Stimulated activated CD4-positive, alpha-beta T cell treated with anti-CD3 and anti-CD28 coated beads, Interleukin-12 subunit alpha, Interleukin-12 subunit beta, amount 100 ng/mL, for 24 hours (primary cell): ENCODE measurements at regions not wholly inside any gene's neighbourhood (a gene's known extent, or its start where the extent isn't known, plus 50 kb on each side); places are given as distances from the start of the nearest gene placed in this dataset.

Experiments used
- DNase-seq, 2 experiments: peaks; one replicate each; pipeline ENCODE4 v3.0.0-alpha.2; 2020; ENCODE audit warnings: low read depth in 2 of 2

- no peak for DNase-seq
These were observed 202.1 kb upstream of the NFE2L3 start for GRCh38 chr7:25949736-25950487.

- DNase-seq = peak; percentile 66 to 74
These were observed 201.2 kb upstream of the NFE2L3 start for GRCh38 chr7:25950488-25951413.

- DNase-seq = no peak
These were observed 200.4 kb upstream of the NFE2L3 start for GRCh38 chr7:25951414-25952260.

GRCh38 chr7:25952261-25953057 lies 199.5 kb upstream of the NFE2L3 start:
- DNase-seq = no peak

DNA sequence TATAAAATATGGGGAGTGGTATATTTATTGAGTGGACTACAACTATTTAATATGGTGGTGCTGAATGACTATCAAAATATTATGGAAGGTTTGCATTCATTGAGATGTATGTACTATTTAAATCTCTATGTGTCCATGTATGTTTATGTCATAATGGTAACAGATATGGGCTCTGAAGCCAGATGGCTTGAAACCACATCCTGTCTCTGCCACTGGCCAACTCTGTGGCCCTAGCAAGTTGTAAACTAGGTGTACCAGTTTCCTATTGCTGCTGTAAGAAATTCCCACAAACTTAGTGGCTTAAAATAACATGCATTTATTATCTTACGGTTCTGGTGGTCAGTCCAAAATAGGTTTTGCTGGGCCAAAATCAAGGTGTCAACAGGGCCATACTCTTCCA lies 198.1 kb upstream of the NFE2L3 start:
- DNase-seq = no peak

GRCh38 chr7:25954395-25954794 lies 197.6 kb upstream of the NFE2L3 start:
- DNase-seq = no peak

- DNase-seq = no peak
These were observed 192.7 kb upstream of the NFE2L3 start for GRCh38 chr7:25959168-25959734.

DNA sequence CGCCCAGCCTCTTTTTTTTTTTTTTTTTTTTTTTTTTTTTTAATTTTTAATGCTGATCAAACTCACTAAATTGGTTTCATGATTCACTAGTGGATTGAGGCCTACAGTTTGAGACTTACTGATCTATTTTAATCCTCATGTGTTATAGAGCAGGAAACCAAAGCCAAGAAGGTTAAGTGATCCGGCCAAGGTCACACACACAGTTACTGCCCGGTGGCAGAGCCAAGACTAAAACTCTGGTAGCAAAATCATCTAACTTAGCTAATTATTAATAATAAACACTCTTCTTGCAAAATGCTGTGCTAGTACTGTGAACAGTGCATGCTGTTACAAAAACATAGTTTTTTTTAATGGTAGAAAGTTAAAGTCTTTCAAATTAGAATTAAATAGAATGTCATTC lies 188.3 kb upstream of the NFE2L3 start:
- DNase-seq = no peak

GRCh38 chr7:25964483-25964991 lies 187.5 kb upstream of the NFE2L3 start:
- no peak for DNase-seq

DNA sequence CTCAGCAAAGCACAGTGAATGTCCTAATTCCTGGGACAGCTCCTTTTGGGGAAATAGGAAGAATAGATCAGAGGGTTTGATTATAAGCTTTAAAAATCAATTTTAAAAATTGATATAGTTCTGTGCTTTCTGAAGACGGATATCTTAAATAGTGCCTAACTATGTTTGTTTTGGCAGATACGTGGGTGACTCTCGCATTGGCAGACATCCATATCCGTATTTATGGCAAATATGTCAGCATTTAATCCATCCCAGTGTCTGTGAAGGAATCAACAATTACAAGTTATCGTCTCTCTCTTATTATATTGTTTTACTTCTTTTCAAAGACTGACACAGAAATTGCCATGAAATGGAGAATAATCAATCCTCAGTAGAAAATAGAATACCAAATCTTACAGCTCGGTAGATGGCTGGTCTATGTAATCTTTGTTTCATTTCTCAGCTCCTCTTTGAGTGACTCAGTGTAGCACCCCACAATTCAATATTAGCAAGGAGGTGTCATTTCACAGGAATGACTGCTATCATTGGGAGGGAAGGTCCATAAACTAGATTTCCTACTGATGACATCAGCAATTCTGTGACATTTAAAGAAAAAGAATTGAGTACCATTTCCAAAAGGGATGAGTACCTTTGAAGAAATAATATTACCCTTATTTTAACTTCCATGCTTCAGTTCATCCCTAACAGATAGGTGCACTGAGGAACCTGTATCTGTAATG lies 186.4 kb upstream of the NFE2L3 start:
- no peak for DNase-seq

DNA sequence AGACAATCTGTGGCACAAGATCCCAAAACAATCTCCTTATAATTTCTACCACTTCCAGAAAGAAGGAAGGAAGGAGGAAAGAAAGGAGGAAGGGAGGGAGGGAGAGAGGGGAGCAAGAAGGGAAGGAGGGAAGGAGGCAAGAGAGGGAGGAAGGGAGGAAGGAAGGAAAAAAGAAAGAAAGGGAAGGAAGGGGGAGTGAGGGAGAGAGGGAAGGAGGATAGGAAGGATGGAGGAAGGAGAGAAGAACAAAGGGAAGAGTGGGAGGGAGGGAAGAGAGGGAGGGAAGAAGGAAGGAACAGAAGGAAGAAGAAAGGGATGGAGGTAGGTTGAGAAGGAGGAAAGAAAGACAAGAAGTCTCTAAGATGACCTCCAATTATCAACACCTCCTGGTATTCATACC lies 185.5 kb upstream of the NFE2L3 start:
- DNase-seq = no peak

DNA sequence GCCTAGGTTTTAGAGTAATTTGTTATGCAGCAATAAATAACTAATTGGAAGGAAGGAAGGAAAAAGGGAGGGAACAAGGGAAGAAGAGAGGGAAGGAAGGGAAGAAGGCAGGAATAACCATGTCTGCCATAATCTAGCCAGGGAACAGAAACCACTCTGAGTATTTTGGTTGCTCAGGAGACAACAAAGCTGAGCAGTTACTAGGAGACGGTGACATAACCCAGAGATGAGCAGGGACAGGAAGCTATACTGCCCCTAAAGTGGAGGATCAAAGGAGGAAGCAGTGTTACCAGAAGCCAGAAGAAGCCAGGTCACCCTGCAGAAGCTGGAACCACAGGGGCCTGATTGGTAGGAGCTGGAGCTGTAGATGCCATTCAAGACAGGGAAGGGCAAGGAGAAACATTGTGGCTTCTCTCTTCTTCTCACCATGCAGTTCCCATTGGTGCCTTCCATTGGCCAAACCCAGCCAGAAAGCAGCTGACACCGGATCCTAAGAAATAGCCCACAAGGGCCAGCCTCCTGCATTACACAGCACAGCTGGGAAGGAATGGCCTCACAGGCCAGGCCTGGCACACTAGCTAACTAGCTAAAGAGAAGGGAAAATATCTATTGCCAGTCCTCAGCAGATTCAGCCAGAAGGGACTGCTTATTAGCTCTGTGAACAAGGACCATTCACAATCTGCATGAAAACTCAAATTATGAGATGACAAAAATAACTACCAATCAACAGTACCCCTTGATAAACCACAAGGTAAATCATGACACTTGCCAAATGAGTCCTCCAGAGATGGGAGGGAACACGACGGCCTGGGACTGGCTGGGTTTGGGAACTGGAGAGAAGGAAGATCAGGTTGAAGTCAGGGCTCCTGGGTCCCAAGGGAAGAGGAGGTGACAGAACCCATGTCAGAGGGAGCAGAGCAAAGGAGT lies 184.5 kb upstream of the NFE2L3 start:
- DNase-seq = no peak

- peak in 1 of 2 experiments; percentile 48 for DNase-seq
These were observed 183.6 kb upstream of the NFE2L3 start for GRCh38 chr7:25968205-25968993.

GRCh38 chr7:25970356-25970755 lies 181.6 kb upstream of the NFE2L3 start:
- no peak for DNase-seq

DNA sequence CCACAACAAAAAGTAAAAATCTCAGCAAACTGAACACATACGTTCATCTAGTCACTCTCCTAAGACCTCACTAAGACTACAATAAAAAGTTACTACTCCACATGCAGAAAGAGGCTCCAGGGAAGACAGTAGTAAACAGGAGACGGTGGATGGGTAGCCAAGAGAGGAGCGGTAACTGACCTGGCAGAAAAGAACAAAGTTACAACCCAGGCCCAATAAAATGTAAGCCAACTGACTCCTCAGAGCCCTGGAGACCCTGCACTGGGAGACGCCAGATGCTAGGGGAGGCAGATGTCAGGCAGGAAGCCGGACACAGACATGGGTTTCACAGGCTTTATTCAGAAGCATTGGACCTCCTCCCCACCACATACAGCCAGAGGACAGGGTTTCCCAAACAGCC lies 181.1 kb upstream of the NFE2L3 start:
- no peak for DNase-seq

- DNase-seq = no peak
These were observed 175.4 kb upstream of the NFE2L3 start for GRCh38 chr7:25976630-25977029.

DNA sequence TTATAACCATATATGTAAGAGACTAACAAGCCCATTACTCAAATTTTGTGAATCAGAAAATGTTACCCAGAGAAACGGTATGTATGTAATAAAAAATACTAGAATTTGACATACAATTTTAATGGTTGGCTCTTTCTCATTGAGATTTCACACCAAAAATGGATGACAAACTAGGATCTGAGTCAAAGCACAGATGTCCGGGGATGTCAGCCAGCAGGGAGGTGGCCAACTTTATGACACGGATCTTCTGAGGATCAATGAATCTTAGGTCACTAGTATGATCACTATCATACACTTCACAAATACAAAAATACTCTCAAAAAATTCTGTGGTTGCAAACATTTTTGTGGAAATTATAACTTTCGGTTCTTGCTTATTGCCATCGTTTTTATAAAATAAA lies 173.5 kb upstream of the NFE2L3 start:
- DNase-seq = no peak

- DNase-seq = no peak
These were observed 172.4 kb upstream of the NFE2L3 start for GRCh38 chr7:25979605-25980004.
